Kidney (tissue), 13 donors: ENCODE measurements at regions not wholly inside any gene's neighbourhood (a gene's known extent, or its start where the extent isn't known, plus 50 kb on each side); places are given as distances from the start of the nearest gene placed in this dataset.

Experiments
- DNase-seq, 5 donors: peaks; one replicate each; pipeline ENCODE4 v3.0.0-alpha.2; 2013 to 2020
- FAIRE-seq: peaks from 2 replicates; lab custom pipeline; 2012; peaks lifted over from hg19 to GRCh38; lab: Jason Lieb, UNC
- H3K27ac ChIP-seq, 2 donors: one replicate each; pipeline ENCODE4 v1.7.0; 2013; ENCODE audit warnings: low read depth in 2 of 2, low read length in 2 of 2, inconsistent platforms in 1 of 2
- H3K27me3 ChIP-seq: one replicate; pipeline ENCODE4 v1.7.1; 2013; ENCODE audit warnings: low read length, inconsistent platforms; ENCODE audit not compliant: control insufficient read depth, insufficient read depth
- H3K36me3 ChIP-seq, 3 donors: one replicate each; pipeline versions ENCODE4 v1.7.0 to v1.7.1; 2013; ENCODE audit warnings: low read length in 3 of 3, control low read depth in 1 of 3, inconsistent platforms in 1 of 3; ENCODE audit not compliant: insufficient read depth in 3 of 3, control insufficient read depth in 2 of 3
- H3K4me1 ChIP-seq, 3 donors: one replicate each; pipeline versions ENCODE4 v1.7.0 to v1.7.1; 2013; ENCODE audit warnings: low read length in 3 of 3, inconsistent platforms in 1 of 3, low read depth in 1 of 3; ENCODE audit not compliant: control insufficient read depth in 2 of 3, insufficient read depth in 2 of 3
- H3K4me3 ChIP-seq, 3 donors: one replicate each; pipeline versions ENCODE4 v1.7.0 to v1.8.1; 2013; ENCODE audit warnings: low read length in 3 of 3, control low read depth in 1 of 3, inconsistent platforms in 1 of 3
- H3K9ac ChIP-seq, 3 donors: one replicate each; pipeline versions ENCODE4 v1.7.0 to v1.7.1; 2013; ENCODE audit warnings: low read length in 3 of 3, control low read depth in 1 of 3, inconsistent platforms in 1 of 3
- H3K9me3 ChIP-seq, 3 donors: one replicate each; pipeline versions ENCODE4 v1.7.0 to v1.7.1; 2013; ENCODE audit warnings: low read length in 3 of 3, control low read depth in 1 of 3, inconsistent platforms in 1 of 3; ENCODE audit not compliant: control insufficient read depth in 2 of 3, insufficient read depth in 1 of 3
- CTCF ChIP-seq: IDR thresholded peaks from 3 replicates; pipeline ENCODE4 v1.5.1; 2012; ENCODE audit warnings: mild to moderate bottlenecking, moderate library complexity, borderline replicate concordance; ENCODE audit not compliant: insufficient read depth; ENCODE audit errors: extremely low read depth
- intact Hi-C: fragments of 100-400 bp; cut with DNase I; formaldehyde crosslinking; loops from one replicate; pipeline ENCODE4 v1.11.1; 2022
- donor health status: control.
- donor health status: control.
- donor health status: control.
- donor health status: control.
- donor health status: control.
- donor health status: DM: yes; HTN: yes; CAD: no.
- donor health status: Normal renal cell carcinoma (clear cell type).

GRCh38 chr10:44326474-44327030 is 58.3 kb downstream of the CXCL12 start:
- Histone ChIP-seq H3K4me1 (no peaks in the 10 kb centered on the region), H3K9ac (no peak overlapping the region), H3K9me3 (no peaks in the 10 kb centered on the region), H3K27me3 (no peaks in the 10 kb centered on the region), H3K4me3 (no peak overlapping the region), H3K27ac (no peak overlapping the region), H3K36me3 (no peaks in the 10 kb centered on the region)
- FAIRE-seq (no peak), DNase-seq (no peak)
- intact Hi-C loops: no loop called here
- no peak for TF ChIP-seq CTCF

DNA sequence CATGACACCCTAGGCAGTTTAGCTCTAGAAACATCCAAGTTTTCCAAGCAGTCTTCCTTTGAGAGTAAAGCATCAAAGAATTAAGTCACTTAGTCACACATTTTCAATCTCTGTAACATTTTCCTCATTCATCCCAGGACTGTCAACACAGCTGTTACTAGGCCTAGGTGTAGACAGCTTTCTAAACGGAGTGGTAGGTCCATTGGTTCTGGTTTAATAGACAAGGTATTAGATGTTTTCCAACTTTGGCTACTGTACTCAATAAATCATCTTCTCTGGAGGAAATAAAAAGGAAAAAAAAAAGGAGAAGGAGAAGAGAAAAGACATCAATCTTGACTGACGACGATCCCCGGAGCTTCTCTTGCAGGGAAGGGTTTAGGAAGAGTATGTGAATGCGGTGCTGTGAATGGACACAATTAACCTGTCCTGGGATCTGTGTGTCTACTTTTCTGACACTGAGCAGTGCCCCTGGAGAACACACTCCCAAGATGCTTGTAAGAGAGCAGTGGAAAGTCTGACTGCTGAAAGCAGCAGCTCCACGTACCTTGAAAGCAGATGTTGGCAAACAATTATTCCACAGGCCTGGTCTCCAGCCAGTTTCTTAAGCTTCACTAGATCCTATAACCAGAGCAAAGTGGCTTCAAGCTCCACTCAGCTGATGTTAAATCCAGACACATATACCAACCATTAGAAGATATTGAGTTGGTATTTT is 59.1 kb downstream of the CXCL12 start:
- Histone ChIP-seq H3K4me3 (no peak overlapping the region), H3K27ac (no peak overlapping the region), H3K9me3 (no peaks in the 10 kb centered on the region), H3K4me1 (no peaks in the 10 kb centered on the region), H3K27me3 (no peaks in the 10 kb centered on the region), H3K36me3 (no peaks in the 10 kb centered on the region), H3K9ac (no peak overlapping the region)
- no peak for TF ChIP-seq CTCF
- intact Hi-C loops: no loop called here
- DNase-seq: no peak
- no peak for FAIRE-seq

DNA sequence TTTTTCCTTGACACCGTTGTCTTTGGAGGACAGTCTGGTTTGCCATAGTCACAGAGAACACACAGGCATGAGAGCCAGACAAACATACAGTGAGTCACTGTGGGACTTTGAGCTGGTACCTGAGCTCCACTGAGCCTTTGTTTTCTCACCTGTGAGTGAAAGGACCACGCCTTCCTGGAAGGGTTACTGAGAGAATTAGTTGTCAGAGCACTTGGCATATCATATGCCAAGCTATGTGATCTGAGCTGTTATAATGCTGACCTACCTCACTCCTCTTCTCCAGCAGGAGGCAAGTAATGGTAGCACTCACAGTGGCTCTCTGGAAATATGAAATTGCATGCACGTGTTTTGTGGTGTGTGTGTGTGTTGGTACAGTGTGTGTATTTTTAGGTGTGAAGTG is 59.7 kb downstream of the CXCL12 start:
- no peak for FAIRE-seq
- H3K36me3 ChIP-seq: no peaks in the 10 kb centered on the region
- H3K27ac ChIP-seq: no peak overlapping the region
- no peaks in the 10 kb centered on the region for H3K4me1 ChIP-seq
- no peak for DNase-seq
- no peak overlapping the region for H3K9ac ChIP-seq
- H3K9me3 ChIP-seq: no peaks in the 10 kb centered on the region
- no peaks in the 10 kb centered on the region for H3K27me3 ChIP-seq
- TF ChIP-seq CTCF: no peak
- H3K4me3 ChIP-seq: no peak overlapping the region
- intact Hi-C loops: no loop called here
